OCI-LY3 (cell line): ENCODE measurements at regions not wholly inside any gene's neighbourhood (a gene's known extent, or its start where the extent isn't known, plus 50 kb on each side); places are given as distances from the start of the nearest gene placed in this dataset.

Experiments
- CTCF ChIP-seq: fragments of 200-600, 300-600 bp; sonication (generic); IDR thresholded peaks from 2 replicates; pipeline ENCODE4 v1.5.1; 2014; ENCODE audit warnings: antibody characterized with exemption, low read length, low read depth
- EZH2phosphoT487 ChIP-seq: fragments of 200-600 bp; shearing (Covaris generic); IDR thresholded peaks from 2 replicates; pipeline ENCODE4 v1.6.1; 2018; ENCODE audit warnings: antibody characterized with exemption, mixed run types, low read depth

GRCh38 chr3:116607205-116607604 lies 102.4 kb upstream of the TUSC7 start:
- TF ChIP-seq CTCF: no peak
- TF ChIP-seq EZH2phosphoT487: no peak
